PC-3 (cell line): ENCODE measurements at regions not wholly inside any gene's neighbourhood (a gene's known extent, or its start where the extent isn't known, plus 50 kb on each side); places are given as distances from the start of the nearest gene placed in this dataset.
"Not testable (repeated sequence)": the region's sequence is repeated elsewhere in the genome, so short reads cannot be mapped to it uniquely, and the experiment has no call there.

ENCODE experiments used
- ATAC-seq: fragments of 200-7000 bp; cut with Tn5 transposase; 2 replicates; pipeline ENCODE4 v1.9.1; 2020; ENCODE audit warnings: mild to moderate bottlenecking, moderate library complexity
- BruUV-seq: library from RNA; stranded (reverse); fragments of 400-500 nt; replicated peaks from 2 replicates; lab custom pipeline; 2021; lab: Mats Ljungman, UMichigan
- CTCF ChIA-PET: fragments of 300-600 bp; sonication (Branson Sonifier 250); formaldehyde crosslinking; loops from one replicate; lab custom pipeline; 2022; ENCODE audit warnings: antibody characterized with exemption; lab: Charles Lee
- POLR2A ChIA-PET: fragments of 300-600 bp; sonication (Branson Sonifier 250); formaldehyde crosslinking; loops from one replicate; lab custom pipeline; 2022; ENCODE audit warnings: antibody characterized with exemption; ENCODE audit not compliant: unreplicated experiment; lab: Charles Lee
- DNase-seq: peaks from one replicate; pipeline ENCODE4 v3.0.0-alpha.2; 2015
- H2AFZ ChIP-seq: fragments of 300-600 bp; sonication (generic); 2 replicates; pipeline ENCODE4 v1.6.0; 2016; ENCODE audit warnings: antibody characterized with exemption, low read length
- H3F3A ChIP-seq: fragments of 300-600 bp; sonication (generic); one replicate; pipeline ENCODE4 v1.6.0; 2017; ENCODE audit warnings: antibody characterized with exemption, low read length, control low read depth, mild to moderate bottlenecking; ENCODE audit not compliant: unreplicated experiment
- H3K27ac ChIP-seq: fragments of 300-600 bp; sonication (generic); 2 replicates; pipeline ENCODE4 v1.5.1; 2016; ENCODE audit warnings: mild to moderate bottlenecking, low read length
- H3K27me3 ChIP-seq: fragments of 300-600 bp; sonication (generic); 2 replicates; pipeline ENCODE4 v1.6.1; 2016; ENCODE audit warnings: low read length, mixed read lengths
- H3K36me3 ChIP-seq: fragments of 300-600 bp; sonication (generic); 2 replicates; pipeline ENCODE4 v1.6.1; 2016; ENCODE audit warnings: low read depth, mixed run types, low read length, mixed read lengths
- H3K4me1 ChIP-seq: fragments of 300-600 bp; sonication (generic); 2 replicates; pipeline ENCODE4 v1.5.1; 2016; ENCODE audit warnings: low read length; ENCODE audit not compliant: insufficient read depth
- H3K4me2 ChIP-seq: fragments of 300-600 bp; sonication (generic); 2 replicates; pipeline ENCODE4 v1.6.0; 2016; ENCODE audit warnings: low read length
- H3K4me3 ChIP-seq: fragments of 300-600 bp; sonication (generic); 2 replicates; pipeline ENCODE4 v1.5.1; 2016; ENCODE audit warnings: mild to moderate bottlenecking, low read length, mixed read lengths
- H3K79me2 ChIP-seq: fragments of 300-600 bp; sonication (generic); 2 replicates; pipeline ENCODE4 v1.6.1; 2017; ENCODE audit warnings: low read length, mixed read lengths
- H3K9ac ChIP-seq: fragments of 300-600 bp; sonication (generic); 2 replicates; pipeline ENCODE4 v1.6.0; 2016; ENCODE audit warnings: mild to moderate bottlenecking, low read length
- H3K9me2 ChIP-seq: fragments of 300-600 bp; sonication (generic); replicated peaks from 2 replicates; pipeline ENCODE4 v1.6.1; 2016; ENCODE audit warnings: mixed run types, low read length, mixed read lengths
- H3K9me3 ChIP-seq: fragments of 300-600 bp; sonication (generic); 2 replicates; pipeline ENCODE4 v1.6.1; 2016; ENCODE audit warnings: low read length, mixed read lengths
- H4K20me1 ChIP-seq: fragments of 300-600 bp; sonication (generic); 2 replicates; pipeline ENCODE4 v1.6.1; 2016; ENCODE audit warnings: low read length, mixed read lengths
- CTCF ChIP-seq: fragments of 300-600 bp; sonication (generic); conservative IDR thresholded peaks from 2 replicates; pipeline ENCODE4 v1.5.1; 2017; ENCODE audit warnings: antibody characterized with exemption, low read depth, mild to moderate bottlenecking, low read length
- EZH2 ChIP-seq: fragments of 300-600 bp; sonication (generic); IDR thresholded peaks from one replicate; pipeline ENCODE4 v1.6.1; 2017; ENCODE audit warnings: antibody characterized with exemption, mild to moderate bottlenecking, low read length; ENCODE audit not compliant: unreplicated experiment
- EZH2phosphoT487 ChIP-seq: fragments of 300-600 bp; sonication (generic); IDR thresholded peaks from 2 replicates; pipeline ENCODE4 v1.6.1; 2018; ENCODE audit warnings: mild to moderate bottlenecking, antibody characterized with exemption, low read length, borderline replicate concordance
- intact Hi-C: fragments of 100-400 bp; cut with micrococcal nuclease; formaldehyde crosslinking; loops from 2 replicates; pipeline ENCODE4 v1.9.0; 2023

GRCh38 chr1:10917513-10918454 lies 94.7 kb upstream of the TARDBP start:
- ChIA-PET POLR2A (no interaction called here), CTCF (interaction anchor here (0.6 kb wide), 1 partner anchor 36 kb away, joined by 3 read pairs; no protein-coding TSS in a partner anchor)
- ATAC-seq = no peak
- Histone ChIP-seq H3K9me2 (no peaks in the 10 kb centered on the region), H3K9me3 (no peaks in the 10 kb centered on the region), H3K27me3 (0 out of 2 replicates have a peak, but pooled peaks cover 3% of the 10 kb centered on the region), H3K4me2 (no peak overlapping the region), H4K20me1 (no peaks in the 10 kb centered on the region), H3K79me2 (no peaks in the 10 kb centered on the region), H3K36me3 (no peaks in the 10 kb centered on the region), H3K4me3 (no peak overlapping the region), H3K27ac (no peak overlapping the region), H3K4me1 (no peaks in the 10 kb centered on the region), H3F3A (no peaks in the 10 kb centered on the region), H3K9ac (no peak overlapping the region), H2AFZ (no peak overlapping the region)
- intact Hi-C loops = no loop called here
- BruUV-seq = no TSS peak
- TF ChIP-seq EZH2 (no peak), EZH2phosphoT487 (no peak), CTCF (no peak)
- no peak for DNase-seq

- POLR2A ChIA-PET = no interaction called here
- Histone ChIP-seq H3K4me1 (no peaks in the 10 kb centered on the region), H3F3A (no peaks in the 10 kb centered on the region), H3K27ac (no peak overlapping the region), H4K20me1 (no peaks in the 10 kb centered on the region), H3K4me2 (no peak overlapping the region), H3K79me2 (no peaks in the 10 kb centered on the region), H3K9ac (no peak overlapping the region), H3K36me3 (no peaks in the 10 kb centered on the region), H3K27me3 (0 out of 2 replicates have a peak, but pooled peaks cover 3% of the 10 kb centered on the region), H3K4me3 (no peak overlapping the region), H2AFZ (no peak overlapping the region), H3K9me3 (no peaks in the 10 kb centered on the region), H3K9me2 (no peaks in the 10 kb centered on the region)
- ATAC-seq (no peak), DNase-seq (no peak)
- CTCF ChIA-PET = interaction anchor here (0.6 kb wide), 2 partner anchors 35 to 408 kb away, joined by 3 to 5 read pairs; no protein-coding TSS in a partner anchor
- TF ChIP-seq EZH2 (no peak), EZH2phosphoT487 (no peak), CTCF (no peak)
- BruUV-seq = no TSS peak
- intact Hi-C loops = no loop called here
These were observed 93.9 kb upstream of the TARDBP start for GRCh38 chr1:10918531-10918930.

GRCh38 chr1:10920063-10920626 lies 92.3 kb upstream of the TARDBP start:
- Histone ChIP-seq H3K4me3 (no peak overlapping the region), H3K9me2 (no peaks in the 10 kb centered on the region), H3K9ac (no peak overlapping the region), H3K4me1 (no peaks in the 10 kb centered on the region), H3K27ac (no peak overlapping the region), H3K79me2 (no peaks in the 10 kb centered on the region), H3K9me3 (no peaks in the 10 kb centered on the region), H4K20me1 (no peaks in the 10 kb centered on the region), H2AFZ (no peak overlapping the region), H3K4me2 (no peak overlapping the region), H3K27me3 (0 out of 2 replicates have a peak, but pooled peaks cover 3% of the 10 kb centered on the region), H3F3A (no peaks in the 10 kb centered on the region), H3K36me3 (no peaks in the 10 kb centered on the region)
- ChIA-PET POLR2A (no interaction called here), CTCF (no interaction called here)
- BruUV-seq = no TSS peak
- intact Hi-C loops = no loop called here
- DNase-seq = no peak
- ATAC-seq = no peak
- no peak for TF ChIP-seq EZH2
- TF ChIP-seq EZH2phosphoT487 = no peak
- TF ChIP-seq CTCF = no peak

GRCh38 chr1:10922315-10923060 lies 90.0 kb upstream of the TARDBP start:
- intact Hi-C loops, H3K79me2 ChIP-seq, H4K20me1 ChIP-seq, H3K9me3 ChIP-seq, BruUV-seq, H3K9me2 ChIP-seq, H3K27me3 ChIP-seq, CTCF ChIA-PET, H3K4me2 ChIP-seq, H3K4me3 ChIP-seq, H2AFZ ChIP-seq, ATAC-seq, H3K27ac ChIP-seq, H3K36me3 ChIP-seq, H3K4me1 ChIP-seq, H3K9ac ChIP-seq, POLR2A ChIA-PET, DNase-seq, H3F3A ChIP-seq: not testable (repeated sequence)
